OCI-LY3 (cell line): ENCODE measurements at regions not wholly inside any gene's neighbourhood (a gene's known extent, or its start where the extent isn't known, plus 50 kb on each side); places are given as distances from the start of the nearest gene placed in this dataset.

ENCODE experiments used
- CTCF ChIP-seq: fragments of 200-600, 300-600 bp; sonication (generic); IDR thresholded peaks from 2 replicates; pipeline ENCODE4 v1.5.1; 2014; ENCODE audit warnings: antibody characterized with exemption, low read length, low read depth
- EZH2phosphoT487 ChIP-seq: fragments of 200-600 bp; shearing (Covaris generic); IDR thresholded peaks from 2 replicates; pipeline ENCODE4 v1.6.1; 2018; ENCODE audit warnings: antibody characterized with exemption, mixed run types, low read depth

GRCh38 chr4:176587920-176588319 lies 204.8 kb downstream of the VEGFC start:
- no peak for TF ChIP-seq CTCF
- TF ChIP-seq EZH2phosphoT487: no peak
